ENCODE measurements at regions not wholly inside any gene's neighbourhood (a gene's known extent, or its start where the extent isn't known, plus 50 kb on each side); places are given as distances from the start of the nearest gene placed in this dataset.

- WGBS (ENCODE audit: low lambda C conversion rate), result 22% methylated on average over 14 of the region's 15 CpGs
- ChIA-PET POLR2A (no interaction called here), CTCF (ENCODE audit: low intra/inter-chr PET ratio, low total read pairs) (no interaction called here)
- DNase-seq (ENCODE audit: low spot score) (no peak), ATAC-seq (no peak), FAIRE-seq (no peak)
- TF ChIP-seq ZNF558 (CRISPR knock-in tag; IDR thresholded peaks at IDR 0.05; ENCODE audit: borderline replicate concordance), result no peak
- no peak for TF ChIP-seq ZNF614 (CRISPR knock-in tag; IDR thresholded peaks at IDR 0.05; ENCODE audit: borderline replicate concordance)
- no peak for TF ChIP-seq RXRA (CRISPR knock-in tag; IDR thresholded peaks at IDR 0.05)
- TF ChIP-seq ZNF234 (CRISPR knock-in tag; conservative IDR thresholded peaks at IDR 0.05), result no peak
- TF ChIP-seq NPAS2 (CRISPR knock-in tag; IDR thresholded peaks at IDR 0.05; ENCODE audit: borderline replicate concordance), result no peak
- no peak for TF ChIP-seq PLSCR1 (CRISPR knock-in tag; IDR thresholded peaks at IDR 0.05; ENCODE audit: borderline replicate concordance)
- no TSS peak for BruUV-seq (replicated peaks)
- Histone ChIP-seq H3K4me1 (ENCODE audit: insufficient read depth, low read length) (no peaks in the 10 kb centered on the region), H3K36me3 (replicated peaks in 1 of 2; ENCODE audit: control insufficient read depth in 1 of 2, insufficient read depth in 2 of 2, low read length in 2 of 2) (no peaks in the 10 kb centered on the region), H3K4me2 (ENCODE audit: low read depth, low read length) (no peak overlapping the region), H3K27ac (ENCODE audit: extremely low read length, insufficient read depth, low read length) (no peak overlapping the region), H3K9me3 (ENCODE audit: low read length) (no peaks in the 10 kb centered on the region), H2AFZ (ENCODE audit: low read length) (no peak overlapping the region), H3K27me3 (ENCODE audit: control insufficient read depth in 1 of 2, insufficient read depth in 2 of 2, low read length in 2 of 2) (no peaks in the 10 kb centered on the region), H3K4me3 (replicated peaks in 1 of 3; ENCODE audit: insufficient read depth in 1 of 3, low read depth in 2 of 3, low read length in 3 of 3) (no peak overlapping the region), H3K79me2 (ENCODE audit: insufficient read depth, low read length) (no peaks in the 10 kb centered on the region), H3K9ac (ENCODE audit: insufficient read depth, low read depth, low read length) (no peak overlapping the region), H4K20me1 (ENCODE audit: insufficient read depth, low read length) (no peaks in the 10 kb centered on the region)
- intact Hi-C loops (cut with micrococcal nuclease; ENCODE audit: unreplicated experiment) (no loop called here), in situ Hi-C loops (cut with HindIII; ENCODE audit: extremely low pct_ligation_motif_present, low pct_unique_long_range_greater_than_20kb) (no loop called here)
Observed at GRCh38 chr7:18103436-18104218, 76.0 kb upstream of the PRPS1L1 start.

- ChIA-PET POLR2A (no interaction called here), CTCF (ENCODE audit: low intra/inter-chr PET ratio, low total read pairs) (no interaction called here)
Observed at GRCh38 chr7:18109762-18110161, 82.1 kb upstream of the PRPS1L1 start.

More at GRCh38 chr7:18109762-18110161, 82.1 kb upstream of the PRPS1L1 start:
- no peaks in the 10 kb centered on the region for H3K4me1 ChIP-seq (ENCODE audit: insufficient read depth, low read length)
- FAIRE-seq, result no peak
- no peak overlapping the region for H2AFZ ChIP-seq (ENCODE audit: low read length)
- BruUV-seq (replicated peaks), result no TSS peak
- no peak overlapping the region for H3K4me3 ChIP-seq (replicated peaks in 1 of 3; ENCODE audit: insufficient read depth in 1 of 3, low read depth in 2 of 3, low read length in 3 of 3)
- TF ChIP-seq ZGPAT (CRISPR knock-in tag; IDR thresholded peaks at IDR 0.05), result no peak
- TF ChIP-seq ZNF484 (CRISPR knock-in tag; IDR thresholded peaks at IDR 0.05; ENCODE audit: borderline replicate concordance, low read depth), result no peak
- no peak for TF ChIP-seq ATF7 (IDR thresholded peaks at IDR 0.05)
- TF ChIP-seq ATF7 (CRISPR knock-in tag; IDR thresholded peaks at IDR 0.05), result no peak
- no peaks in the 10 kb centered on the region for H3K79me2 ChIP-seq (ENCODE audit: insufficient read depth, low read length)
- H4K20me1 ChIP-seq (ENCODE audit: insufficient read depth, low read length), result no peaks in the 10 kb centered on the region
- H3K4me2 ChIP-seq (ENCODE audit: low read depth, low read length), result no peak overlapping the region
- no peaks in the 10 kb centered on the region for H3K36me3 ChIP-seq (replicated peaks in 1 of 2; ENCODE audit: control insufficient read depth in 1 of 2, insufficient read depth in 2 of 2, low read length in 2 of 2)
- 6% methylated on average over 1 of the region's 1 CpG for WGBS (ENCODE audit: low lambda C conversion rate)
- in situ Hi-C loops (cut with HindIII; ENCODE audit: extremely low pct_ligation_motif_present, low pct_unique_long_range_greater_than_20kb) (no loop called here), intact Hi-C loops (cut with micrococcal nuclease; ENCODE audit: unreplicated experiment) (no loop called here)
- no peaks in the 10 kb centered on the region for H3K27me3 ChIP-seq (ENCODE audit: control insufficient read depth in 1 of 2, insufficient read depth in 2 of 2, low read length in 2 of 2)
- no peak for ATAC-seq
- DNase-seq (ENCODE audit: low spot score), result no peak
- no peaks in the 10 kb centered on the region for H3K9me3 ChIP-seq (ENCODE audit: low read length)
- H3K27ac ChIP-seq (ENCODE audit: extremely low read length, insufficient read depth, low read length), result no peak overlapping the region
- no peak overlapping the region for H3K9ac ChIP-seq (ENCODE audit: insufficient read depth, low read depth, low read length)
